Kidney (tissue), 13 donors: ENCODE measurements at regions not wholly inside any gene's neighbourhood (a gene's known extent, or its start where the extent isn't known, plus 50 kb on each side); places are given as distances from the start of the nearest gene placed in this dataset.

ENCODE experiments used
- DNase-seq, 5 donors: peaks; one replicate each; pipeline ENCODE4 v3.0.0-alpha.2; 2013 to 2020
- FAIRE-seq: peaks from 2 replicates; lab custom pipeline; 2012; peaks lifted over from hg19 to GRCh38; lab: Jason Lieb, UNC
- H3K27ac ChIP-seq, 2 donors: one replicate each; pipeline ENCODE4 v1.7.0; 2013; ENCODE audit warnings: low read depth in 2 of 2, low read length in 2 of 2, inconsistent platforms in 1 of 2
- H3K27me3 ChIP-seq: one replicate; pipeline ENCODE4 v1.7.1; 2013; ENCODE audit warnings: low read length, inconsistent platforms; ENCODE audit not compliant: control insufficient read depth, insufficient read depth
- H3K36me3 ChIP-seq, 3 donors: one replicate each; pipeline versions ENCODE4 v1.7.0 to v1.7.1; 2013; ENCODE audit warnings: low read length in 3 of 3, control low read depth in 1 of 3, inconsistent platforms in 1 of 3; ENCODE audit not compliant: insufficient read depth in 3 of 3, control insufficient read depth in 2 of 3
- H3K4me1 ChIP-seq, 3 donors: one replicate each; pipeline versions ENCODE4 v1.7.0 to v1.7.1; 2013; ENCODE audit warnings: low read length in 3 of 3, inconsistent platforms in 1 of 3, low read depth in 1 of 3; ENCODE audit not compliant: control insufficient read depth in 2 of 3, insufficient read depth in 2 of 3
- H3K4me3 ChIP-seq, 3 donors: one replicate each; pipeline versions ENCODE4 v1.7.0 to v1.8.1; 2013; ENCODE audit warnings: low read length in 3 of 3, control low read depth in 1 of 3, inconsistent platforms in 1 of 3
- H3K9ac ChIP-seq, 3 donors: one replicate each; pipeline versions ENCODE4 v1.7.0 to v1.7.1; 2013; ENCODE audit warnings: low read length in 3 of 3, control low read depth in 1 of 3, inconsistent platforms in 1 of 3
- H3K9me3 ChIP-seq, 3 donors: one replicate each; pipeline versions ENCODE4 v1.7.0 to v1.7.1; 2013; ENCODE audit warnings: low read length in 3 of 3, control low read depth in 1 of 3, inconsistent platforms in 1 of 3; ENCODE audit not compliant: control insufficient read depth in 2 of 3, insufficient read depth in 1 of 3
- intact Hi-C: fragments of 100-400 bp; cut with DNase I; formaldehyde crosslinking; loops from one replicate; pipeline ENCODE4 v1.11.1; 2022
- TF ChIP-seq, protein P1 (sequence below): IDR thresholded peaks from 3 replicates; pipeline ENCODE4 v1.5.1; 2012; ENCODE audit warnings: mild to moderate bottlenecking, moderate library complexity, borderline replicate concordance; ENCODE audit not compliant: insufficient read depth; ENCODE audit errors: extremely low read depth
- donor health status: control.
- donor health status: control.
- donor health status: control.
- donor health status: control.
- donor health status: control.
- donor health status: DM: yes; HTN: yes; CAD: no.
- donor health status: Normal renal cell carcinoma (clear cell type).

- TF ChIP-seq, protein P1, sequence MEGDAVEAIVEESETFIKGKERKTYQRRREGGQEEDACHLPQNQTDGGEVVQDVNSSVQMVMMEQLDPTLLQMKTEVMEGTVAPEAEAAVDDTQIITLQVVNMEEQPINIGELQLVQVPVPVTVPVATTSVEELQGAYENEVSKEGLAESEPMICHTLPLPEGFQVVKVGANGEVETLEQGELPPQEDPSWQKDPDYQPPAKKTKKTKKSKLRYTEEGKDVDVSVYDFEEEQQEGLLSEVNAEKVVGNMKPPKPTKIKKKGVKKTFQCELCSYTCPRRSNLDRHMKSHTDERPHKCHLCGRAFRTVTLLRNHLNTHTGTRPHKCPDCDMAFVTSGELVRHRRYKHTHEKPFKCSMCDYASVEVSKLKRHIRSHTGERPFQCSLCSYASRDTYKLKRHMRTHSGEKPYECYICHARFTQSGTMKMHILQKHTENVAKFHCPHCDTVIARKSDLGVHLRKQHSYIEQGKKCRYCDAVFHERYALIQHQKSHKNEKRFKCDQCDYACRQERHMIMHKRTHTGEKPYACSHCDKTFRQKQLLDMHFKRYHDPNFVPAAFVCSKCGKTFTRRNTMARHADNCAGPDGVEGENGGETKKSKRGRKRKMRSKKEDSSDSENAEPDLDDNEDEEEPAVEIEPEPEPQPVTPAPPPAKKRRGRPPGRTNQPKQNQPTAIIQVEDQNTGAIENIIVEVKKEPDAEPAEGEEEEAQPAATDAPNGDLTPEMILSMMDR = no peak
- no peak overlapping the region for H3K4me3 ChIP-seq
- H3K27me3 ChIP-seq = no peaks in the 10 kb centered on the region
- intact Hi-C loops = no loop called here
- no peak overlapping the region for H3K27ac ChIP-seq
- DNase-seq = no peak
- no peak for FAIRE-seq
- no peaks in the 10 kb centered on the region for H3K9me3 ChIP-seq
- no peaks in the 10 kb centered on the region for H3K4me1 ChIP-seq
- no peaks in the 10 kb centered on the region for H3K36me3 ChIP-seq
- no peak overlapping the region for H3K9ac ChIP-seq
Measured at GRCh38 chr14:48826058-48826457, 760.1 kb downstream of the RPS29 start.

- Histone ChIP-seq H3K9ac (no peak overlapping the region), H3K4me3 (no peak overlapping the region), H3K27ac (no peak overlapping the region), H3K36me3 (no peaks in the 10 kb centered on the region), H3K27me3 (no peaks in the 10 kb centered on the region), H3K4me1 (no peaks in the 10 kb centered on the region), H3K9me3 (no peaks in the 10 kb centered on the region)
- DNase-seq (no peak), FAIRE-seq (no peak)
- intact Hi-C loops = no loop called here
- TF ChIP-seq, protein P1 = no peak
Measured at GRCh38 chr14:48814562-48814961, 771.6 kb downstream of the RPS29 start.

GRCh38 chr14:48805315-48805714, 780.9 kb downstream of the RPS29 start:
- Histone ChIP-seq H3K36me3 (no peaks in the 10 kb centered on the region), H3K9me3 (peaks cover 0 to 3% (median 0%) of the 10 kb centered on the region in 3 donors), H3K4me1 (no peaks in the 10 kb centered on the region), H3K4me3 (no peak overlapping the region), H3K9ac (no peak overlapping the region), H3K27me3 (no peaks in the 10 kb centered on the region), H3K27ac (no peak overlapping the region)
- FAIRE-seq (no peak), DNase-seq (peak in 4 of 5 donors; percentile 10 to 29 (median 16))
- TF ChIP-seq, protein P1 = no peak
- intact Hi-C loops = no loop called here

- Histone ChIP-seq H3K36me3 (no peaks in the 10 kb centered on the region), H3K27me3 (no peaks in the 10 kb centered on the region), H3K4me1 (no peaks in the 10 kb centered on the region), H3K4me3 (no peak overlapping the region), H3K27ac (no peak overlapping the region), H3K9me3 (no peaks in the 10 kb centered on the region), H3K9ac (no peak overlapping the region)
- TF ChIP-seq, protein P1 = no peak
- intact Hi-C loops = no loop called here
- FAIRE-seq (no peak), DNase-seq (peak in 1 of 5 donors; percentile 8)
Measured at GRCh38 chr14:48792376-48793024, 793.7 kb downstream of the RPS29 start.
